GM12878 (cell line): ENCODE measurements at regions not wholly inside any gene's neighbourhood (a gene's known extent, or its start where the extent isn't known, plus 50 kb on each side); places are given as distances from the start of the nearest gene placed in this dataset.

Source experiments
- CTCF ChIP-seq, 3 experiments: IDR thresholded peaks in 2 of 3; conservative IDR thresholded peaks in 1 of 3; 2 replicates each; pipeline ENCODE4 v1.5.1; 2011; ENCODE audit warnings: low read depth in 3 of 3, low read length in 3 of 3, mild to moderate bottlenecking in 3 of 3, control low read depth in 2 of 3, moderate library complexity in 2 of 3, inconsistent platforms in 1 of 3, mixed read lengths in 1 of 3; ENCODE audit not compliant: control insufficient read depth in 2 of 3, insufficient read depth in 1 of 3; ENCODE audit errors: extremely low read depth in 1 of 3
- FOXM1 ChIP-seq: IDR thresholded peaks from 2 replicates; pipeline ENCODE4 v1.6.1; 2012; ENCODE audit warnings: low read depth, mild to moderate bottlenecking, inconsistent platforms, low read length, moderate library complexity
- NFIC ChIP-seq: IDR thresholded peaks from 2 replicates; pipeline ENCODE4 v1.6.1; 2012; ENCODE audit warnings: low read depth, mild to moderate bottlenecking, inconsistent platforms, low read length, moderate library complexity
- POLR2A ChIP-seq: IDR thresholded peaks from 2 replicates; pipeline ENCODE4 v1.6.1; 2011; ENCODE audit warnings: low read depth, mild to moderate bottlenecking, low read length
- POLR2AphosphoS5 ChIP-seq: IDR thresholded peaks from 2 replicates; pipeline ENCODE4 v1.6.1; 2011; ENCODE audit warnings: mild to moderate bottlenecking, low read length, inconsistent platforms
- SREBF2 ChIP-seq: IDR thresholded peaks from 2 replicates; pipeline ENCODE4 v1.6.1; 2012; ENCODE audit warnings: mild to moderate bottlenecking, low read length

- no peak for TF ChIP-seq CTCF (IDR thresholded peaks at IDR 0.05 in 2 of 3, conservative IDR thresholded peaks at IDR 0.05 in 1 of 3; ENCODE audit: control insufficient read depth in 2 of 3, extremely low read depth in 1 of 3, insufficient read depth in 1 of 3, low read depth in 3 of 3, low read length in 3 of 3)
- TF ChIP-seq NFIC: no peak
- no peak for TF ChIP-seq POLR2A
- no peak for TF ChIP-seq FOXM1
- no peak for TF ChIP-seq POLR2AphosphoS5
- no peak for TF ChIP-seq SREBF2
Measured at GRCh38 chr1:80924290-80924689, 876.4 kb upstream of the ADGRL2 start.
